K562 (cell line): ENCODE measurements at regions not wholly inside any gene's neighbourhood (a gene's known extent, or its start where the extent isn't known, plus 50 kb on each side); places are given as distances from the start of the nearest gene placed in this dataset.
A peak's percentile ranks its signal among the peaks of the same experiment; 100 is the strongest.

ENCODE experiments used
- ARID4B ChIP-seq: sonication (generic); formaldehyde crosslinking; IDR thresholded peaks from 2 replicates; pipeline ENCODE4 v1.8.0; 2022; ENCODE audit warnings: mild to moderate bottlenecking, missing genetic modification reagents
- CBX1 ChIP-seq: sonication (generic); IDR thresholded peaks from 2 replicates; pipeline ENCODE4 v1.6.1; 2016; ENCODE audit warnings: antibody characterized with exemption, low read depth, mild to moderate bottlenecking
- GATAD2A ChIP-seq: fragments of 450-650 bp; IDR thresholded peaks from 2 replicates; pipeline ENCODE4 v1.6.1; 2017
- KAT2B ChIP-seq: IDR thresholded peaks from one replicate; pipeline ENCODE4 v1.6.1; 2012; ENCODE audit warnings: low read depth, mild to moderate bottlenecking, control low read depth, inconsistent platforms, low read length, moderate library complexity
- NFRKB ChIP-seq: fragments of 450-650 bp; IDR thresholded peaks from 2 replicates; pipeline ENCODE4 v1.6.1; 2016; ENCODE audit warnings: low read depth
- POLR2G ChIP-seq: fragments of 200-400 bp; formaldehyde crosslinking; IDR thresholded peaks from 2 replicates; pipeline ENCODE4 v1.6.1; 2017; ENCODE audit warnings: low read depth, mild to moderate bottlenecking, antibody characterized with exemption, low read length, moderate library complexity
- TSHZ1 ChIP-seq: fragments of 250-450 bp; sonication (Bioruptor Pico); IDR thresholded peaks from 2 replicates; pipeline ENCODE4 v1.4.0; 2020; ENCODE audit warnings: mild to moderate bottlenecking, moderate library complexity
- ZBTB40 ChIP-seq, 2 experiments: fragments of 450-650 bp in 1 of 2; sonication (generic) in 1 of 2; formaldehyde crosslinking in 1 of 2; IDR thresholded peaks; 2 replicates each; pipeline versions ENCODE4 v1.7.1 to v1.9.0; 2016 to 2022; ENCODE audit warnings: inconsistent platforms in 1 of 2, mild to moderate bottlenecking in 1 of 2, missing genetic modification reagents in 1 of 2
- ZNF76 ChIP-seq: fragments of 250-450 bp; sonication (Bioruptor Pico); IDR thresholded peaks from 2 replicates; pipeline ENCODE4 v1.4.0; 2020; ENCODE audit warnings: mild to moderate bottlenecking, moderate library complexity, borderline replicate concordance

GRCh38 chr17:81345228-81346089, 49.8 kb upstream of the BAHCC1 start (continued):
- peak; percentile 45; the same call in 1 of the 2 replicates for TF ChIP-seq ZBTB40 (IDR thresholded peaks at IDR 0.05)
- TF ChIP-seq ZBTB40 (CRISPR knock-in tag; IDR thresholded peaks at IDR 0.05) = no peak
- TF ChIP-seq NFRKB = no peak
- TF ChIP-seq ARID4B (CRISPR knock-in tag) = peak; percentile 74
- peak; percentile 91; the same call in 1 of the 2 replicates for TF ChIP-seq CBX1
- TF ChIP-seq GATAD2A = no peak
- TF ChIP-seq POLR2G = peak; percentile 84
- TF ChIP-seq KAT2B = no peak
- TF ChIP-seq ZNF76 = 0 out of 2 replicates have a peak, but pooled peaks have one; percentile 16
- TF ChIP-seq TSHZ1 = no peak
